Renal cortex interstitium (tissue), 11 donors: ENCODE measurements at regions not wholly inside any gene's neighbourhood (a gene's known extent, or its start where the extent isn't known, plus 50 kb on each side); places are given as distances from the start of the nearest gene placed in this dataset.

Experiments
- DNase-seq, 11 donors: peaks; one replicate each; pipeline ENCODE4 v3.0.0-alpha.2; 2013; ENCODE audit warnings: low read depth in 9 of 11, low spot score in 4 of 11; ENCODE audit errors: extremely low read depth in 1 of 11

DNA sequence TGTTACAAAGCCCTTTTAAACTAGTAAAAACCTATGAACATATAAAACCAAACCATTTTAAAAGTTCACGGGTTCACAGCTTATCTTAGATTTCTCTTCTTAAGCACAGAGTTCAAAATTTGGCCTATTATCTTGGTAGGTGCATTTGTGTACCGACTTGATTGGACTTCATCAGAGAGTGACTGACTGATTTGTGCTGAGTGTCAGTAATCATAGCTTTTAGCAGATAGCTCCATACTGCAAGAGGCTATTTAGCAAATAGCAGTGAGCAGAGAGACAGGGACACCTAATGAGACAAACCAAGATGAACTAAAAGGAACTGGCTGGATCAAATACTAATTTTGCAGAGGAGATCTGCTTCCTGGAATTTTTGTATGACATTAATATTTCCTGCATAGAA, 274.5 kb downstream of the PRR16 start:
- DNase-seq: no peak

- DNase-seq: no peak
Measured at GRCh38 chr5:120740989-120741388, 276.9 kb downstream of the PRR16 start.

- no peak for DNase-seq
Measured at GRCh38 chr5:120748474-120748873, 284.4 kb downstream of the PRR16 start.

DNA sequence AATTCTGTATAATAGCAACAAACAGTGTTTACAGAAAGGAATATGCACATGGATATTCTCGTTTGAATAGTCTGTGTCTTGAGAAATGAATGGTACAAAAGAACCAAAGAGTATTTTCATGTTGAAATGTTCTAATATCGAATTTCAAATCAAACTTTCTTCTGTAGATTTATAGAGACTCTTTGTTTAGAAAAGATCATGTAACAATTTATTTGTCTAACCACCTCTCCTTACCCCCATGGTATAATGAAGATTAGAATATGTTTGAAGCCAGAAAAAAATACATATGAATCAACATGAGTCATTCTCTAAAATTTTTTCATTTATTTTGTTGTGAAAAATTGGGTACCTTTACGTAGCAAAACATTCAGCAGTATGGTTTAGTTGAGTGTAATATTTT, 285.6 kb downstream of the PRR16 start:
- DNase-seq: no peak

DNA sequence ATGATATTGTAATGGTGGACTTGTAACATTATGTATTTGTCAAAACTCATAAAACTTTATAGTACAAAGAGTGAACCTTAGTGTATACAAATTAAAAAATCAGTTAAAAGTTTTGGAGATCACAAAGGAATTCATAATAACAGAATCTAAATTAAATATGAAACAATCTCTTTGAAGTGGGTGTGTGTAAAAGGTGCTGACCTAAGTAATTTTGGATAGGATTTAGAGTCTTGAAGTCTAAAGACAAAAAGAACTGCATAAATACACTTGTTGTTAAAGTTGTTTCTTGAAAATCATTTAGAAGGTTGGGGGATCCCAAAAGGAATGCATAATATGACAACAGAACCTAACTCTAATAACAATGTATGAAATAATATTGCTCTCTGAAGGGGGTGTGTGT, 295.5 kb downstream of the PRR16 start:
- DNase-seq: no peak

DNA sequence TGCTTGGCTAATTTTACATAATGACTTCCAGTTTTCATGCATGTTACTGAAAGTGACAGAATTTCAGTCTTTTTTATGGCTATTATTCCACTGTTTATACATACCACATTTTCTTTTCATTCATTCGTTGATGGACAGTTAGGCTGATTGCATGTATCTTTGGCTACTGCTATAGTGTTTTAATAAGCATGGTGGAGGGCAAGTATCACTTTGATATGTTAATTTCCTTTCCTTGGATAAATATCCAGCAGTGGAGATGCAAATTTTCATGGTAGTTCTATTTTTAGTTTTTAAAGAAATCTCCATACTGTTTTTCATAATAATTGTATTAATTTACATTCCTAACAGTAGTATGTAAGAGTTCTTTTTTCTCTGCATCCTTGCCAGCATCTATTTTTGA, 297.9 kb downstream of the PRR16 start:
- DNase-seq: no peak

GRCh38 chr5:120765189-120765588, 301.1 kb downstream of the PRR16 start:
- DNase-seq: no peak

- DNase-seq: no peak
Measured at GRCh38 chr5:120767178-120767820, 303.2 kb downstream of the PRR16 start.

GRCh38 chr5:120769312-120769872, 305.3 kb downstream of the PRR16 start:
- DNase-seq: no peak

- no peak for DNase-seq
Measured at GRCh38 chr5:120771202-120771601, 307.1 kb downstream of the PRR16 start.

DNA sequence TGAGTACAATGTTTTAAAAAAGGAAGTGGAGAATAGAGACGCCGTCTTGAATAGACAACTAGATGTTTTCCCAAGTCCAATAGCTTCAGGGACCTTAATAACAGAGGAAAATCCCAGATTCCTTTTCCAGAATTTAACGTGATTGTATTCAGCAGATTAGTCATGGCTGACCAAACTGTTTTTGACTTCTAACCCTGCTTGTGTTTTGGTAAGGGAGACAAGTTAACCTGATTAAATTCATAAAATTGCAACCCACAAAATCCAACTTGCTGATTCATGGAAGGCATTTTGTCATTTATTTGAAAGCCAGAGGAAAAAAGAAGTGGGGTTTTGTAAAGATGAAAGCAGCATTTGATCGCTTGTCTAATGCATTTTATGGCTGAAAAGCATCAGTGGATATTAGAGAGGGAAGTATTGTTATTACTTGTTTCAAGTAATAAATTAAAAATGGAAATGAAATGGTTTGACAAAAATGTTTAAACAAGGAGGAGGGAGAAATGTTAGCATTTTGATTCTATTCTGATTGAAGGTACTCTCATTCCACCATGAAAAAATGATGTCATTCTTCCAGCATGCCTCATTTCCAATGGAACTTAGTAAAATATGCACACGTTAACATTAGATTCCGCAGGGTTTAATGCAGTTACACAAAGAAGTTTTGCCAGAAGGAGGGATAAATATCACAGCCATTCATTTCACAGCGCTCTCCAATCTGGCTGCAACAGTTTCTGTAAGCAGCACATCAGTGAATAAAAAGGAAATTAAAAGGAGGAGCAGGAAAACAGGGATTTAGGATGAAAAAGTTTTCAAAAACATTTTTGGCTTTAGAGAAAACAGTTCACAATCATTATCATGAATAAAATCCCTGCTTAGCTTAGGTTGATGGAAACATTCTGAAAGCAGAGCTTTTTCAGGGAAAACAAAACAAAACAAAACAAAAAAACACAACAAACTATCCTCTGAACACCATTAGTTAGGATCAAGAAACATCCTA, 314.7 kb downstream of the PRR16 start:
- DNase-seq: peak in 1 of 11 donors; percentile 1

- no peak for DNase-seq
Measured at GRCh38 chr5:120779674-120780073, 315.6 kb downstream of the PRR16 start.

DNA sequence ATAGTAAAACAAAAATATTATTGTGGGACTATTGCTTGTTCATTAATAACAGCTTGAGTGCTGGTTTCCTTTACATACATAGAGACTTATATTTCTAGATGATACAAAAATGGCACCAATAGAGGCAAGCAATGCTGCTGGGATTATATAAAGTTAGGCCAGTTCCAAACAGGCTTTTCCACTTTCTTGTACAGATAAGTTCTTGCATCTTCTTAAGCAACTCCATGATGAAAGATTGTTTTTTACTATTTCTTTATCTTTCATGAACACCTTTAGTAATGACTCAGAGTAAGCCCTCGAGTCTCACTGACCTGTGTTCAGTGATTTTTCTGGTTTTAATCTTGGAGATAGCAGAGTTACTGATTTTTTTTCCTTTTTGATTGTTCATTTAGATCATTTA, 324.4 kb downstream of the PRR16 start:
- DNase-seq: no peak

- no peak for DNase-seq
Measured at GRCh38 chr5:120789918-120790317, 325.8 kb downstream of the PRR16 start.

DNA sequence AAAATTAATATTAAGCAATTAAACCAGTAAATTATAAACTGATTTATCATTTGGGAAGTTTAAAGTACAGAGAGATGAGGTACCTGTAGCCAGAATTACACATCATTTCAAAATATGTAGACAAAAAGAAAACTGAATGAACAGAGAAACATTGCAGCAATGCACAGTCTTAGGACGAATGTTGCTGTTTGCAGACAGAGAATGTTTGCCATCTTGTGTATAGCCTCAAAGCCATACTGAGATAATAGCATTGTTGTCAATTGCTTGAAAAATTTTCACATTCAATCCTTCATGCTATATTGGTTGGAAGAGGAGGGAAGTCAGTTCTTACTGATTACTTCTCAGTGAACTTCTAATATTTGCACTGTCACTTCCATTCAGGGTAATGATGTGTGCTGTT, 326.2 kb downstream of the PRR16 start:
- no peak for DNase-seq

DNA sequence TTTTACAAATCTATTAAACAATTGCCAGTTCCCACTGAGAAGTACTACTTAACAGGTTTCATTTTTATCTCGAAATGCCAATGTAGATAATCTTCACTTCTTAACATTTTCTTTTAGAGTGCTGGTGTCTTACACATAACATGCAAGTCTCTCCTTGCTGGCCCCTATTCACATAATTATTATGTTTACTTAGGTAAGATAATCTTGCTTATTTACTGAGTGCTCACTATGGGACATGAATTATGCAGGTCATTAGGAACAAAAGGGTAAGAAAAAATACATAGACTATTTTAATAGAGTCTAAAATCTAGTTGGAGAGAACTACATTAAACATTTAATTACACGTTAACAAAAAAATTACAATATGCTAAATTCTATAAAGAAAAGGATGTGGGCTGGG, 328.4 kb downstream of the PRR16 start:
- DNase-seq: no peak

- DNase-seq: no peak
Measured at GRCh38 chr5:120794121-120794520, 330.0 kb downstream of the PRR16 start.

DNA sequence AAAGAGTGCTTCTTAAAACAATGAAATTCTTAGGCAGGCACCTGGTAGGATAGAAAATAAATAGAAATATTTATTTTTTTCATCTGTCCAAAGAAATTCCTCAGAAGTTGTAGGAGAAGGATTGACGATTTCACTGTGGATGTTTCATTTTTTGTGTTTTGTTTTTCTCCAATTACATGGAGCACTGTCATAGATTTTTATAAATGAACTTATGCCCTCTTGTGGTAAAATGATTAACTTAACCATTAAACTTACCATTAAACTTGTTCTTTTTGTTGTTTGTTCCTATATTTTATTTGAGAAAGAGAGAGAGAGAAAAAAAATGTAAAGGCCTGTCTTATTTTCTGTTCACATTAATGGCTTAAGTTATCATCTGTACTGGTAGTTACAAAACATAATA, 339.2 kb downstream of the PRR16 start:
- DNase-seq: no peak

- no peak for DNase-seq
Measured at GRCh38 chr5:120805131-120805530, 341.0 kb downstream of the PRR16 start.

DNA sequence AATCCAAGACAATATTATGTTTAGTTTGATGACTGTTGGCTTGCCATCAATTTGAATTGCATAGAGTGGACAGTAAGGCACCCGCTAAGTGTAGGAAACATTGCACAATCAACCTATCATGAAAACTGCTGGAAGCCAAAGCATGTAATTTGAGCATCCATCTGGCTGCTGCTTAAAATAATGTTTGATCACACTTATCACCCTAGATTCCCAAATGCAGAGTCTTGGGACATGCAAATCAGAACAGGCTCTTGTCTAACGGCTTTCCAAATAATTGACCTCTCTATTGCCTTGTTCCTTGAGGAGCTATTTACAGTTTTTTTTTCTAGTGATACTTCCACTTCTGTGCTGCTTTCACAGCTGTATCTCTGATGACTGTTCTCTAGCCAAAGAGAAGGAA, 342.1 kb downstream of the PRR16 start:
- DNase-seq: no peak
